Heart left ventricle (tissue), 13 donors: ENCODE measurements at regions not wholly inside any gene's neighbourhood (a gene's known extent, or its start where the extent isn't known, plus 50 kb on each side); places are given as distances from the start of the nearest gene placed in this dataset.

ENCODE experiments used
- POLR2A ChIP-seq, 2 donors: fragments of 450-650 bp; IDR thresholded peaks; one replicate each; pipeline ENCODE4 v1.6.1; 2017; ENCODE audit warnings: antibody characterized with exemption in 2 of 2, mild to moderate bottlenecking in 2 of 2, moderate library complexity in 2 of 2
- TF ChIP-seq, protein P1 (sequence below), 12 donors: fragments of 200-600 bp; sonication (generic) in 4 of 12; IDR thresholded peaks; one replicate each; pipeline versions ENCODE4 v1.5.0 to v1.8.0; 2018 to 2022; ENCODE audit warnings: antibody characterized with exemption in 12 of 12, mild to moderate bottlenecking in 5 of 12
- donor health status: ischemic (EF 13 %, LVEDD 7.1; RV severe dilation, severe dysfunction).
- donor health status: DM: no; HTN: yes; CAD: no.
- donor health status: DM: no; HTN: no; CAD: no.
- donor health status: ischemic (EF 25% LVEDD 6.9; RV normal size, moderate dysfunction).
- donor health status: ischemic (EF 25% LVEDD 5.7; RV mildly dilated, moderate dysfunction).
- donor health status: ischemic (EF 35%, LVEDD 5.7; RV mildly dilated, moderate dysfunction).
- donor health status: nonischemic (EF 11% LVEDD 7.7; RV severe dilation, severe dysfunction).
- donor health status: DM: yes; HTN: yes; CAD: no.
- donor health status: PGD.
- donor health status: ischemic (EF 29% LVEDD 5.4; RV normal size, mild dysfunction).
- donor health status: nonischemic (EF 23%, LVEDD 6.1; RV moderate dilation, normal function).

DNA sequence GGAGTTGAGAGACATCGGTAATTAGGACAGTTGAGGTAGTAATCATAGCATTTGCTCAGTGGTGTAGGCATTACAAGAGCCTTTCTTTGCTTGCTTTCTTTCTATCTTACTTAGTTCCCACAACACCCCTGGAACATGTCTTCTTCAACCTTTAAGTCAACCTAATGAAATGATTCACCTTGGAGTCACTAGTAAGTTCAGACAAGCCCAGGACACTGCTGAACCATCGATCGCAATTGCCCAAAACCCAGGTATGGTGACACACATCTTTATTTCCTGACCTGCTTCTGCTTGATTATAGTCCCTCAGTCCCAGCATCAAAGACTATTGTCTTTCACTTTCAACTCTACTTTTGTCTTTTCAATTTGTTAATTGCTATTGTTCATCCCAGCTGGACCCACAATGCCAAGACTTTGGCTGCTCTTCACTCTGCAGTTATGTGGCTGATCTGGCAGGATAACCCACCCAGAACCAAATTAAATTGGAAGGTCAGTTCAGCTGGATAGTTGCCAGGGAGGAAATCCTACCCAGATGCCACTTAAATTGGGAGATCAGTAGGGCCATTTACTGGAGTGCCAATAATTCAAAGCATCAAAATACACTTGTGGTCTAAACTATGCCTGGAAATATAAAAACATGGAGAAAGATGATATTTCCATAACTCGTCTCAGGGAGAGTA, 272.9 kb downstream of the RWDD3 start:
- TF ChIP-seq, protein P1, sequence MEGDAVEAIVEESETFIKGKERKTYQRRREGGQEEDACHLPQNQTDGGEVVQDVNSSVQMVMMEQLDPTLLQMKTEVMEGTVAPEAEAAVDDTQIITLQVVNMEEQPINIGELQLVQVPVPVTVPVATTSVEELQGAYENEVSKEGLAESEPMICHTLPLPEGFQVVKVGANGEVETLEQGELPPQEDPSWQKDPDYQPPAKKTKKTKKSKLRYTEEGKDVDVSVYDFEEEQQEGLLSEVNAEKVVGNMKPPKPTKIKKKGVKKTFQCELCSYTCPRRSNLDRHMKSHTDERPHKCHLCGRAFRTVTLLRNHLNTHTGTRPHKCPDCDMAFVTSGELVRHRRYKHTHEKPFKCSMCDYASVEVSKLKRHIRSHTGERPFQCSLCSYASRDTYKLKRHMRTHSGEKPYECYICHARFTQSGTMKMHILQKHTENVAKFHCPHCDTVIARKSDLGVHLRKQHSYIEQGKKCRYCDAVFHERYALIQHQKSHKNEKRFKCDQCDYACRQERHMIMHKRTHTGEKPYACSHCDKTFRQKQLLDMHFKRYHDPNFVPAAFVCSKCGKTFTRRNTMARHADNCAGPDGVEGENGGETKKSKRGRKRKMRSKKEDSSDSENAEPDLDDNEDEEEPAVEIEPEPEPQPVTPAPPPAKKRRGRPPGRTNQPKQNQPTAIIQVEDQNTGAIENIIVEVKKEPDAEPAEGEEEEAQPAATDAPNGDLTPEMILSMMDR (IDR thresholded peaks at IDR 0.05) = no peak
- no peak for TF ChIP-seq POLR2A (IDR thresholded peaks at IDR 0.05)
